Right atrium auricular region (tissue), 2 donors: ENCODE measurements at regions not wholly inside any gene's neighbourhood (a gene's known extent, or its start where the extent isn't known, plus 50 kb on each side); places are given as distances from the start of the nearest gene placed in this dataset.

Source experiments
- DNase-seq: peaks from one replicate; pipeline ENCODE4 v3.0.0-alpha.2; 2019; ENCODE audit warnings: low spot score
- H3K27ac ChIP-seq, 2 donors: fragments of 200-600 bp; sonication (generic); 1 replicate in 1 of 2; 2 replicates in 1 of 2; pipeline ENCODE4 v1.5.1; 2016 to 2019
- H3K27me3 ChIP-seq, 2 donors: fragments of 200-600 bp; sonication (generic); one replicate each; pipeline versions ENCODE4 v1.5.1 to v1.6.0; 2017 to 2019
- H3K36me3 ChIP-seq: fragments of 200-600 bp; sonication (generic); one replicate; pipeline ENCODE4 v1.5.1; 2016
- H3K4me1 ChIP-seq, 2 donors: fragments of 200-600 bp; sonication (generic); one replicate each; pipeline versions ENCODE4 v1.5.1 to v1.6.0; 2017 to 2019
- H3K4me3 ChIP-seq, 2 donors: fragments of 200-600 bp; sonication (generic); 1 replicate in 1 of 2; 2 replicates in 1 of 2; pipeline ENCODE4 v1.5.1; 2017 to 2019; ENCODE audit warnings: mild to moderate bottlenecking in 1 of 2, moderate library complexity in 1 of 2
- H3K9me3 ChIP-seq, 2 donors: fragments of 200-600 bp; sonication (generic); one replicate each; pipeline ENCODE4 v1.5.1; 2019
- TF ChIP-seq, protein P1 (sequence below), 2 donors: fragments of 200-600 bp; sonication (generic); IDR thresholded peaks; one replicate each; pipeline ENCODE4 v1.5.1; 2019; ENCODE audit warnings: antibody characterized with exemption in 2 of 2

DNA sequence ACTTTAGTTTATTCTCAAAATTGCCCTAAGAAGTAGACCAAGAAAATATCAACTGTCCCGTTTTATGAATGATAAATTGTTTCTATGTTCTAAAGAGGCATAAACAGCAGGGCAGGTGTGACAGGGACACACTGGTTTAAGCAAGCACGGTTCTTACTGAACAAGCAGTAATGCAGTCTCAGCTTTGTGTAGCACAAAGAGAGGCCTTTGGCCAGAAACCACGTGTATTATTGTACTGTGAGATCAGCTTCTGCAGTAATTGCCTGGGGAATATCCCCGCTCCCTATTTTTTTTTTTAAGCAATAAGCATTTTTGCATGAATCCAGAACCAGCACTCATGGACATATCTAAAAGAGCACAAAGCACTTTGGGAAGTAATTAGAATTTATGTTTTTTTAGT, 255.4 kb downstream of the WDR11 start:
- no peaks in the 10 kb centered on the region for H3K36me3 ChIP-seq
- H3K9me3 ChIP-seq = no peaks in the 10 kb centered on the region
- H3K27ac ChIP-seq = no peak overlapping the region
- no peak for DNase-seq
- no peaks in the 10 kb centered on the region for H3K27me3 ChIP-seq
- no peaks in the 10 kb centered on the region for H3K4me1 ChIP-seq
- TF ChIP-seq, protein P1, sequence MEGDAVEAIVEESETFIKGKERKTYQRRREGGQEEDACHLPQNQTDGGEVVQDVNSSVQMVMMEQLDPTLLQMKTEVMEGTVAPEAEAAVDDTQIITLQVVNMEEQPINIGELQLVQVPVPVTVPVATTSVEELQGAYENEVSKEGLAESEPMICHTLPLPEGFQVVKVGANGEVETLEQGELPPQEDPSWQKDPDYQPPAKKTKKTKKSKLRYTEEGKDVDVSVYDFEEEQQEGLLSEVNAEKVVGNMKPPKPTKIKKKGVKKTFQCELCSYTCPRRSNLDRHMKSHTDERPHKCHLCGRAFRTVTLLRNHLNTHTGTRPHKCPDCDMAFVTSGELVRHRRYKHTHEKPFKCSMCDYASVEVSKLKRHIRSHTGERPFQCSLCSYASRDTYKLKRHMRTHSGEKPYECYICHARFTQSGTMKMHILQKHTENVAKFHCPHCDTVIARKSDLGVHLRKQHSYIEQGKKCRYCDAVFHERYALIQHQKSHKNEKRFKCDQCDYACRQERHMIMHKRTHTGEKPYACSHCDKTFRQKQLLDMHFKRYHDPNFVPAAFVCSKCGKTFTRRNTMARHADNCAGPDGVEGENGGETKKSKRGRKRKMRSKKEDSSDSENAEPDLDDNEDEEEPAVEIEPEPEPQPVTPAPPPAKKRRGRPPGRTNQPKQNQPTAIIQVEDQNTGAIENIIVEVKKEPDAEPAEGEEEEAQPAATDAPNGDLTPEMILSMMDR (IDR thresholded peaks at IDR 0.05) = no peak
- no peak overlapping the region for H3K4me3 ChIP-seq

DNA sequence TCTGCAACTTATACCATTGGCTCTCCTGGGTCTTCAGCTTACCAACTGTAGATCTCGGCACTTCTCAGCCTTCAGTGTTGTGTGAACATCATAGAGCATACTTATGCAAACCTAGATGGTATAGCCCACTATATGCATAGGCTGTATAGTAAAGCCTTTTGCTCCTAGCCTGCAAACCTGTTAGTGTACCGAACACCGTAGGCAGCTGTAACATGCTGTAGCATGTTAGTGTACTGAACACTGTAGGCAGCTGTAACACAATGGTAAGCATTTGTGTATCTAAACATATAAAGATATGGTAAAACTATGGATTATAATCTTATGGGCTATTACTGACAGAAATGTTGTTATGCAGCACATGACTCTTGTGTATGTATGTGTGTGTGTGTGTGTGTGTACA, 256.9 kb downstream of the WDR11 start:
- Histone ChIP-seq H3K27ac (no peak overlapping the region), H3K4me1 (no peaks in the 10 kb centered on the region), H3K4me3 (no peak overlapping the region), H3K27me3 (no peaks in the 10 kb centered on the region), H3K9me3 (no peaks in the 10 kb centered on the region), H3K36me3 (no peaks in the 10 kb centered on the region)
- no peak for DNase-seq
- TF ChIP-seq, protein P1 (IDR thresholded peaks at IDR 0.05) = no peak

DNA sequence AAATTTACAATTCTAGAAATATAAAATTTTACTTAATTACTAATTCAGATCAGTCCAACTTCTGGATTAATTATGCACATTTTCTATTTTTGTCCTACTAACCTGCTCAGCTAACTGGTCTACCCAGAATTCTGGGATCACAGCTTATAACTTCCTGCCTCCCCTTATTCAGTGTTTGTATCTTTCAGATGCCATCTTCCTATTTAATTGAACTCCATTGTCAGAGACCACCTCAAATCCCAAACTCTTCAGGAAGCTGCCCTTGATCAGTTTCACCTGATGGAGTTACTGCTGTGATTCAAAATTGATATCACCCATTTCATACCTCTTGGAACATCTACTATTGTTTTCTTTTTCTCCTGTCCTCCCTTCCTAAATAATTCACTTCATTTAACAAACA, 259.2 kb downstream of the WDR11 start:
- TF ChIP-seq, protein P1 (IDR thresholded peaks at IDR 0.05) = no peak
- Histone ChIP-seq H3K9me3 (no peaks in the 10 kb centered on the region), H3K4me1 (no peaks in the 10 kb centered on the region), H3K27me3 (no peaks in the 10 kb centered on the region), H3K27ac (no peak overlapping the region), H3K4me3 (no peak overlapping the region), H3K36me3 (no peaks in the 10 kb centered on the region)
- DNase-seq = no peak

DNA sequence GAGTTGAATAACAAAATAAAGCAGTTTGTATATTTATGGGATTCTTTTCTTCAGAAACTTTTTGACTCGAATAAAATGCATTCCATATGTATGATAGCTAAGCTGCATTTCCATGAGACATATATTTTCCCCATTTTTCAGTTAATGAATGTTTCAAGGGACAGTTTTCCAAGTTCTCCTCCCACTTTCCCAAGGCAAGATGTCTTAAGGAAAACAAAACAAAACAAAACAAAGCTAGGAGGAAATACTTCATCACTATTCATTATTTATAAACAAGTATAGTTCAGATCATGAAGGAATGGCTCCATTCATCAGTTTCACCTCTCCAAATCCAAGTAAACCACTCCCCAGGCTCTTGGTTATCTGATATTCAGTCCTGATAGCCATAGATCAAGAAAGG, 261.0 kb downstream of the WDR11 start:
- Histone ChIP-seq H3K9me3 (peaks cover 0 to 14% of the 10 kb centered on the region in 2 donors), H3K27ac (no peak overlapping the region), H3K4me3 (no peak overlapping the region), H3K27me3 (no peaks in the 10 kb centered on the region), H3K36me3 (no peaks in the 10 kb centered on the region), H3K4me1 (no peaks in the 10 kb centered on the region)
- DNase-seq = no peak
- TF ChIP-seq, protein P1 (IDR thresholded peaks at IDR 0.05) = no peak

DNA sequence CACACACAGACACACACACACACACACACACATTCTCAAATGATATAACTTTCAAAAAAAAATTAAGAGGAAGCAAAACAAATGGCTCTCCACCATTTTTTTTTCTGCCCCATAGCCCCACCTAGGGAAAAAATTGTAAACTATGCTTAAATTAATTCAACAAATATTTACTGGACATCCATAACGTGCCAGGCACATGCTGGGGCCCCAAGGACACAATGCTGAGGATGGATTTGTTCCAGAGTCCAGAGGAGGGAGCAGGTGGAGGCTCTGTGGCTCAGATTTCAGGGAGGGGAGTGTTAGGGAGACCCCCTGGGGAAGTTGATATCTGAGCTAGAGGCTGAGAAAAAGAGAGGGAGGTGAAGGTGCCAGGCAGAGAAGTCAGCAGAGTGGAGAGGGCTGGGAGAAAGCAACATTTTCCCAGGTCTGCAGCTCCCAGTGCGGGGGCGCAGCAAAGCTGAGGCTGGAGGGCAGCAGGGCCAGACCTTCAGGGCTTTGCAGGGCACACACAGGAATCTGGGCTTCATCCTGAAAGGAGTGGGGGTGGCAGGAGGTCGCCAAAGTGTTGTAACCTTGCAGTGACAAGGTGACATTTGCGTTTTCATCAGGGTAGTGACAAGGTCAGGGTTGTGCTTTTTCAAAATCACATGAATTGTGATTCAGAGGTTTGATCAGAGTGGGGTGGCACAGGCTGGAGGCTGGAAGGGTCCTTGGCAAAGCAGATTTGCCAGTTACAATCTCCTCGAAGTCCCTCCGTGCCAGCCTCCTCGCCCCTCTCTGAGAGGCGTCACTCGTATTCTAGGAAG, 261.6 kb downstream of the WDR11 start:
- TF ChIP-seq, protein P1 (IDR thresholded peaks at IDR 0.05) = no peak
- DNase-seq = no peak
- Histone ChIP-seq H3K36me3 (no peaks in the 10 kb centered on the region), H3K27ac (no peak overlapping the region), H3K9me3 (peaks cover 0 to 14% of the 10 kb centered on the region in 2 donors), H3K27me3 (no peaks in the 10 kb centered on the region), H3K4me3 (no peak overlapping the region), H3K4me1 (no peaks in the 10 kb centered on the region)

DNA sequence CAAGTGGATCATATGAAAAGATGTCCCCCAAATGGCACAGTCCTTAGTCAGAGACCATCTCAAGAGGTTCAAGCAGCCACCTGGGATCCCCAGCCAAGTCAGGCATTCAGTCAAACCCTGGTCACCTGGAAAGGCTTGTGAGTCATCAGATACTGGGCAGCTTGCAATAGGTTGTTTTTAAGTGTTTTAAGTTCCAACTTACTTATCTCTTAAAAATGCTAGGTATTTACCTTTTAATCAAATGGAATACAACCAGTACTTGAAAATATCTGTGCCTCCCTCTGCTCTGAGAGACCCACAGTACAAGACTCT, 262.2 kb downstream of the WDR11 start:
- H3K4me1 ChIP-seq = no peaks in the 10 kb centered on the region

More for the DNA sequence above, 262.2 kb downstream of the WDR11 start:
- Histone ChIP-seq H3K4me3 (no peak overlapping the region), H3K27me3 (no peaks in the 10 kb centered on the region), H3K36me3 (no peaks in the 10 kb centered on the region), H3K9me3 (peaks cover 0 to 14% of the 10 kb centered on the region in 2 donors), H3K27ac (no peak overlapping the region)
- TF ChIP-seq, protein P1 (IDR thresholded peaks at IDR 0.05) = no peak
- no peak for DNase-seq
